ENCODE measurements at regions not wholly inside any gene's neighbourhood (a gene's known extent, or its start where the extent isn't known, plus 50 kb on each side); places are given as distances from the start of the nearest gene placed in this dataset.

DNA sequence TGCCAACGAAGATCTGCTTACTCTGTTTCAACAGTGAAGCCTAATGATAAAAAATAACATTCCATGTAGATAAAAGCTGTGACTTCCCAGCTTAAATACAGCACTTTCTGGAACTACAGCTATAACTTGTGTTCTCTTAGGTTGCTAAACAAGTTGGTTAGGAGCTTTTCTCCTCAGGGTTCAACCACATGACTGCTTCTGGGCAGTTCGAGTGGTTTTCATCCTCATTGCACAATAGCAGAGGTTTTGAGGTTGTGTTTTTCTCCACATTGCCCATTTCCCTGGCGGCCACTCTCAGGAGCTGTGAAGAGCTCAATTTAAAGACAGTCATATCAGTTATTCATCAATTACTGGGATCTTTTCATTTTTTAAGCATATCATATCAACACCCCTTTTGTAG is 102.2 kb upstream of the CYP1B1 start:
- TF ChIP-seq ZNF8 (CRISPR knock-in tag; IDR thresholded peaks at IDR 0.05): no peak
- no peak for TF ChIP-seq ZFP30 (CRISPR knock-in tag; IDR thresholded peaks at IDR 0.05)
- no peak for TF ChIP-seq ESRRG (CRISPR knock-in tag; IDR thresholded peaks at IDR 0.05)
- TF ChIP-seq ZNF70 (CRISPR knock-in tag; IDR thresholded peaks at IDR 0.05): no peak
- no peak for TF ChIP-seq TCF4 (CRISPR knock-in tag; IDR thresholded peaks at IDR 0.05; ENCODE audit: borderline replicate concordance)
- TF ChIP-seq PATZ1 (CRISPR knock-in tag; IDR thresholded peaks at IDR 0.05; ENCODE audit: borderline replicate concordance): no peak
- TF ChIP-seq ZFP3 (CRISPR knock-in tag; IDR thresholded peaks at IDR 0.05): no peak
- no peak for TF ChIP-seq CSDC2 (CRISPR knock-in tag; IDR thresholded peaks at IDR 0.05)
- TF ChIP-seq ISL1 (CRISPR knock-in tag; IDR thresholded peaks at IDR 0.05): no peak
- no peak for TF ChIP-seq TOX (CRISPR knock-in tag; IDR thresholded peaks at IDR 0.05; ENCODE audit: borderline replicate concordance)
- TF ChIP-seq ARNTL (CRISPR knock-in tag; IDR thresholded peaks at IDR 0.05; ENCODE audit: borderline replicate concordance, low read depth): no peak
- TF ChIP-seq, protein P1, sequence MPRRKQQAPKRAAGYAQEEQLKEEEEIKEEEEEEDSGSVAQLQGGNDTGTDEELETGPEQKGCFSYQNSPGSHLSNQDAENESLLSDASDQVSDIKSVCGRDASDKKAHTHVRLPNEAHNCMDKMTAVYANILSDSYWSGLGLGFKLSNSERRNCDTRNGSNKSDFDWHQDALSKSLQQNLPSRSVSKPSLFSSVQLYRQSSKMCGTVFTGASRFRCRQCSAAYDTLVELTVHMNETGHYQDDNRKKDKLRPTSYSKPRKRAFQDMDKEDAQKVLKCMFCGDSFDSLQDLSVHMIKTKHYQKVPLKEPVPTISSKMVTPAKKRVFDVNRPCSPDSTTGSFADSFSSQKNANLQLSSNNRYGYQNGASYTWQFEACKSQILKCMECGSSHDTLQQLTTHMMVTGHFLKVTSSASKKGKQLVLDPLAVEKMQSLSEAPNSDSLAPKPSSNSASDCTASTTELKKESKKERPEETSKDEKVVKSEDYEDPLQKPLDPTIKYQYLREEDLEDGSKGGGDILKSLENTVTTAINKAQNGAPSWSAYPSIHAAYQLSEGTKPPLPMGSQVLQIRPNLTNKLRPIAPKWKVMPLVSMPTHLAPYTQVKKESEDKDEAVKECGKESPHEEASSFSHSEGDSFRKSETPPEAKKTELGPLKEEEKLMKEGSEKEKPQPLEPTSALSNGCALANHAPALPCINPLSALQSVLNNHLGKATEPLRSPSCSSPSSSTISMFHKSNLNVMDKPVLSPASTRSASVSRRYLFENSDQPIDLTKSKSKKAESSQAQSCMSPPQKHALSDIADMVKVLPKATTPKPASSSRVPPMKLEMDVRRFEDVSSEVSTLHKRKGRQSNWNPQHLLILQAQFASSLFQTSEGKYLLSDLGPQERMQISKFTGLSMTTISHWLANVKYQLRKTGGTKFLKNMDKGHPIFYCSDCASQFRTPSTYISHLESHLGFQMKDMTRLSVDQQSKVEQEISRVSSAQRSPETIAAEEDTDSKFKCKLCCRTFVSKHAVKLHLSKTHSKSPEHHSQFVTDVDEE (CRISPR knock-in tag; IDR thresholded peaks at IDR 0.05): no peak
- TF ChIP-seq BACH2 (CRISPR knock-in tag; IDR thresholded peaks at IDR 0.05; ENCODE audit: borderline replicate concordance): no peak

DNA sequence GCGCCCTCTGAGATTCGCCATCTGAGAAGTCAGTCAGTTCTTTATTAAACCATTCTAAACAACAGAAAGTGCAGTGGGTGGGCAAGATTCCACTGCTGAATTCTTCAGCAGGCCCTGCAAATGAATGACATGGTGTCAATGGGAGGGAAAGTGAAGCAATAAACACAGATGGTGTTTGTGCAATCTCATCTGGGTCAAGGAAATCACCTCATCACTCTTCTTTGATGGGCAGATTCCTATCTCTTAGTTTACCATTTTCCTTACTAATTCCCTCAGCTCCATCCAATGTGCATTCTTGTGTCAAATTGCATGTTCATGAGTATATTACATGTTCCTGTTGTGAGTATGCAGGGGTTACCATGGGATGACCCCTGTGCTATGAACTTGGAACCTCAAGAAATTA is 100.7 kb upstream of the CYP1B1 start:
- TF ChIP-seq ESRRG (CRISPR knock-in tag; IDR thresholded peaks at IDR 0.05): no peak
- no peak for TF ChIP-seq ARNTL (CRISPR knock-in tag; IDR thresholded peaks at IDR 0.05; ENCODE audit: borderline replicate concordance, low read depth)
- no peak for TF ChIP-seq GLIS3 (CRISPR knock-in tag; IDR thresholded peaks at IDR 0.05)
- TF ChIP-seq PPARA (CRISPR knock-in tag; IDR thresholded peaks at IDR 0.05; ENCODE audit: borderline replicate concordance): no peak
- no peak for TF ChIP-seq OSR1 (CRISPR knock-in tag; IDR thresholded peaks at IDR 0.05)
- no peak for TF ChIP-seq ZNF8 (CRISPR knock-in tag; IDR thresholded peaks at IDR 0.05)
- TF ChIP-seq SNAI2 (CRISPR knock-in tag; IDR thresholded peaks at IDR 0.05): no peak
- no peak for TF ChIP-seq TOX (CRISPR knock-in tag; IDR thresholded peaks at IDR 0.05; ENCODE audit: borderline replicate concordance)
- no peak for TF ChIP-seq TCF4 (CRISPR knock-in tag; IDR thresholded peaks at IDR 0.05; ENCODE audit: borderline replicate concordance)
- TF ChIP-seq CSDC2 (CRISPR knock-in tag; IDR thresholded peaks at IDR 0.05): no peak
- no peak for TF ChIP-seq ISL1 (CRISPR knock-in tag; IDR thresholded peaks at IDR 0.05)
- TF ChIP-seq RARB (CRISPR knock-in tag; IDR thresholded peaks at IDR 0.05): no peak
- no peak for TF ChIP-seq ZFP30 (CRISPR knock-in tag; IDR thresholded peaks at IDR 0.05)
- no peak for ATAC-seq

More for the DNA sequence above, 102.2 kb upstream of the CYP1B1 start:
- no peak for ATAC-seq

DNA sequence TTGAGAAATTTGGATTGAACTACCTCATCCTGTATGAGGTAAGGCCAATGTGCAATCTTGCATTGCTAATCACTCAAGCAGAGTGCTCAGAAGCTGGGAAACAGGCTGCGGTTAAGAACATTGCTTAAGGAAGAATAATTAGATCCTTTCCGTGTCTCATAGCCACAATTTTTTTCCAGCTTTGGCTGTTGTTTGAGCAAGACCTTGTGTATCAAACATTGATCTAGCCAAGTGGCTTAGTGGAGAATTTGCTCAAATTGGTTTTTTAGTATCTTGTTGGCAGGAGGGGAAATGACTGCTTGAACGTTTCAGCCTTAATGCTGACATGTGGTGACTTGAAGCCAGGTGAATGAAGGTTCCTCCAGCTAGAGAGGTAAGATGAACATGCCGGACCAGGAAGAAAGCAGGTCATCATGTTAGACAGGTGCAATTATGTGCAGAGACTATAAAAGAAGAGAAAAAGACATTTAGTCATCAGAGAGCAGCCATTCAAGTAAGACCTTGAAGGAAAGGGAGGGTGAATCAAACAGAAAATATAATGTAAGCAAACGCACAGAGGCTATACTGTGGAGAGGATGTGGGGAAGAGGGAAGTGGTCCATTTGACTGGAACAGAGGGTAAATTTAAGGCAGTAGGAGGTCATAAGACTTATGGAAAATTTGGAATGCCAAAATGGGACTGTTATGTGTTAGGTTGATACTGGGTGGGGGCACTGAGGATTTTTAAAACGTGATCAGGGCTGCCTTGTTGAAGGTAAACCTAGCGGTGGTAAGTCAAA is 98.9 kb upstream of the CYP1B1 start:
- ATAC-seq: peak; percentile 31; the same call in 1 of the 3 replicates

More for the DNA sequence above, 98.9 kb upstream of the CYP1B1 start:
- TF ChIP-seq, protein P1 (CRISPR knock-in tag; IDR thresholded peaks at IDR 0.05): no peak
- TF ChIP-seq ZNF565 (CRISPR knock-in tag; conservative IDR thresholded peaks at IDR 0.05; ENCODE audit: low read depth): no peak
- no peak for TF ChIP-seq CREB5 (CRISPR knock-in tag; IDR thresholded peaks at IDR 0.05; ENCODE audit: low read depth)
- TF ChIP-seq, protein P2, sequence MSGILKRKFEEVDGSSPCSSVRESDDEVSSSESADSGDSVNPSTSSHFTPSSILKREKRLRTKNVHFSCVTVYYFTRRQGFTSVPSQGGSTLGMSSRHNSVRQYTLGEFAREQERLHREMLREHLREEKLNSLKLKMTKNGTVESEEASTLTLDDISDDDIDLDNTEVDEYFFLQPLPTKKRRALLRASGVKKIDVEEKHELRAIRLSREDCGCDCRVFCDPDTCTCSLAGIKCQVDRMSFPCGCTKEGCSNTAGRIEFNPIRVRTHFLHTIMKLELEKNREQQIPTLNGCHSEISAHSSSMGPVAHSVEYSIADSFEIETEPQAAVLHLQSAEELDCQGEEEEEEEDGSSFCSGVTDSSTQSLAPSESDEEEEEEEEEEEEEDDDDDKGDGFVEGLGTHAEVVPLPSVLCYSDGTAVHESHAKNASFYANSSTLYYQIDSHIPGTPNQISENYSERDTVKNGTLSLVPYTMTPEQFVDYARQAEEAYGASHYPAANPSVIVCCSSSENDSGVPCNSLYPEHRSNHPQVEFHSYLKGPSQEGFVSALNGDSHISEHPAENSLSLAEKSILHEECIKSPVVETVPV (CRISPR knock-in tag; IDR thresholded peaks at IDR 0.05): no peak

Measured in SK-N-SH treated with all-trans-retinoic acid at 6 μM for 48 hours (cell line).